HG02970 (cell line): ENCODE measurements at regions not wholly inside any gene's neighbourhood (a gene's known extent, or its start where the extent isn't known, plus 50 kb on each side); places are given as distances from the start of the nearest gene placed in this dataset.

Source experiments
- ATAC-seq: cut with Tn5 transposase; IDR thresholded peaks from one replicate; pipeline ENCODE4 v1.9.1; 2021; ENCODE audit warnings: mild to moderate bottlenecking, moderate library complexity, moderate number of reproducible peaks; ENCODE audit not compliant: unreplicated experiment, low FRiP score

DNA sequence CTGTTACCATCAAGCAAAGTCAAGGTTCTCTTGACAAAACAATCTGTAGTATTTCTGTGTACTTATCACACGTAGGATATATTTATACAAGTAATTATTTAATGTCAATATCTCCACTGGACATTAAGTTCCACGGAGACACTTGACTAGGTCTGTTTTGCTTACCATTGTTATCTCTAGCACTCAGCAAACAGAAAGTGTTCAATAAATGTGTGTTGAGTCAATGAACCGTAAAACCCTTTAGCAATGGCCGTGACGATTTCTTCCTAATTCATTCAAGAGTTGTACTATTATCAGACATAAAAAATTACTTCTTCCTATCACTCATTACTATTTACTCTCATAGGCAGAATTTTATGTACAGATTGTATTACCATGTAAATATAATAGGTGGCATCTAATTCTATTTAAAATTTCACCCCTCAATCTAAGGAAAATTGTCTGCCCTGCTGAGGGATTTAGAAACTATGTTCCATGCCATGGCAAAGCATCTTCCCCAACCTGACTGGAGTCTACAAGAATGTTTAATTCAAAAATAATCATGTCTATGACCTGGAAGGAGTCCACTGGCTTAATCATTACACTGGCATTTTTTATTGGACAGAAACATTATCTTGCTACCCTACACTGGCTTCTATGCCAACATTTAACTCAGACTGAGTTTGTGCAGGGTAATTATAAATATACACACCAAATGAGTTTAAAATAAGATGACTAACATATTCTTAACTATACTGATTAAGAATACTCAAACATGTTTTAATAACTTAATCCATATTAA, 301.9 kb downstream of the ZEB2 start:
- no peak for ATAC-seq

DNA sequence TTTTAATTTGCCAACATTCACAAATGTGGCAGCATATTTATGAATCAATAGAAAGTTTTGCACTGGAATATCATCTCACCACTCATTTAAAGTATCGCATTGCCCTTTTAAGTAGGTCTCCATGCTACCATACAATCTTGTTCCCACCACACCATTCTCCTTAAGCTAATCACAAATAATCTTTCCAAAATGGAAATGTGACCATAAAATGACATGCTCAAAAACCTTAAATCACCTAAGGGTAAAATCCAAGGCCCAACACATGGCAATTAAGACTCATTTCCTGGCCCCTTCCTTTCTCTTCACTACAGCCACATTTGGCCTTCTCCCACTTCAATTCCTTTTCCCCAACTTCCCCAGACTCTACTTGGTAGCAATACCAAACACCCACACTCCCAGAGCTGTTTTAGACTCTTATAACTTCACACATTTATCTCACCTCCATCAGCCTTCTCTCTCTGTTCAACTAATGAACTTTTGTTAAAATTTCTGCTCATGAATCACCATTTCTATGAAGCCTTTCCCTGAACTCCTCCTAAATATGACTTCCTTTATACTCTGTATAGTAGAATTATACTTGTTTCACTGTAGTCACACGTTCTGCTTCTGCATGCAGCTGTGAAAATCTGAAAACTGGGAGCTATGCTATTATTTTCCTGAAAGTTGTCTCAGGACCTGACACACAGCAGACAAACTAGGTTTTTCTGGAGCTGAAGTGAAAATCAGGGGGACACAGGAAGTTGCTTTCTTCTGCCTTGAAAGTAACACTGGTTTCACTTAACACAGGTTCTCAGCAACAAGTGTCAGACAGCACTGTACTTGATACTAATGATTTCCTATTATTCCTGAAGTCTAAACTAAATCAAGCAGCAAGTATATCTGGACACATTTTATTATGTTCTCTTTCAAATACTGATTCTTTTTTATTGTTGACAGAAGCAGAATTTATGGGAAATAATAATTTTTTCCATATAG, 303.9 kb downstream of the ZEB2 start:
- no peak for ATAC-seq

DNA sequence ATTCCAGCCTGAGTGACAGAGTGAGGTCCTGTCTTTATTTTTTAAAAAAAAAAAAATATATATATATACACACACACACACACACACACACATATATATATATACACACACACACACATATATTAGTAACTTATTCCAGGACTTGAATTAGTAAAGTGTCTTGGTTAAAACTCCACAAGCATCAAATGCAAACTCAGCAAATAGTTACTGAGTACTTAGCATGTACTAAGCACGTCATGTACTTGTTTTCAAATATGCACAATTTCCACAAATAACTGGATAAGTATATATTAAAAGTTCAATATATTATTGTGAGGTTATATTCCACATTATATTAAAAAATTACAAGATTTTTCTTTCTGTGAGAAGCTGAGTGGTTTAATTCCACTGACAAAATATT, 304.7 kb downstream of the ZEB2 start:
- ATAC-seq, result no peak

DNA sequence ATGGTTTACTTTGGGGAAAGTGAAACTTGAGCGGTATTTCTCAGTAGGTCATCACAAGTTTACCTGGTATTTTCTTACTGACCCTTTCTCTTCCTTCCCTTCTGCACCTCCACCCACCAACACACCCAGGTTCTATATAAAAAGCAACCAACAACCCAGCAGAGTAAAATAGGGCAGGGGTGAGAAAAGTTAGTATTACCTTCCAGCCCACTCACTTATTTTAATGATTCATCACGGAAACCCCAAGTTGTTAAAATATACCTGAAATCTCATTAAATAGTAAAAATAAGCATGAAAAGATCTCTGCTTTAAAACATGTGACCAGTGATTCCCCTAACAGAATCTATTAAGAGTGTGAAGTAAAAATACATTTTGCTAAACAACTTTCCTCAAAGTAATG, 306.1 kb downstream of the ZEB2 start:
- peak; percentile 72 for ATAC-seq

DNA sequence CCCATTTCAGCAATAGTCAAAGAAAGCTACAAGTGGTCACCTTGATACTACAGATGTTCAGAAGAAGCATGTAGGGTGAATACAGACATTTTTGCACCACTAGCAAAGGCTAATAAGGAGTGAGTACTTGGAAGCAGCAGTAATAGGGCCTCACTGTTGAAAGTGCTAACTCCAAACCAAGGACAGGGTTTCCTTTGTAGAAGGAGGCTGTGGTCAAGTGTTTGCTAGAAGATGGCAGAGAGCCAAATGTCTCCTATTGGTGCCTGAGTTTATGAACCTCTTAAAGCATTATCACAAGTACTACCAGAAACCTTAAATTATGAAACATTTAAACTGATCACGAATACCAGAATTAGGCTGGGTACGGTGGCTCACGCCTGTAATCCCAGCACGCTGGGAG, 308.1 kb downstream of the ZEB2 start:
- ATAC-seq, result no peak

DNA sequence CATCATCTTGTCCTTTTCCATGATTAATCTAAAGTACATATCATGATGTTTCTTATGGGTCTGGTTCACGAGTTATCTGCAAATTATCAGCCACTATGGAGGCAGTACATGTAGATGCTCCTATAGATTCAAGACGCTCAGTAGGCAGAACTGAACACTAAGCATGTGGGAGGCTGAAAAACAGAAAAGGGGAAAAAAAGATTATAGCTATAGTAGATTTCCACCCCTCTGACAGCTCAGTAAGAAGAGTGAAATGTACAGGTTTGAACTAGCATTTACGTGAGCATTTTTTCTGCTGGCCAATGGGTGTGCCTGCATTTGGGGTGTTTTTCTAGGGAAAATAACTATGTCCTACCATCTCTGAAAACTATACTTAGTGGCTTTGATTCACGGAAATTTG, 308.9 kb downstream of the ZEB2 start:
- ATAC-seq, result no peak

DNA sequence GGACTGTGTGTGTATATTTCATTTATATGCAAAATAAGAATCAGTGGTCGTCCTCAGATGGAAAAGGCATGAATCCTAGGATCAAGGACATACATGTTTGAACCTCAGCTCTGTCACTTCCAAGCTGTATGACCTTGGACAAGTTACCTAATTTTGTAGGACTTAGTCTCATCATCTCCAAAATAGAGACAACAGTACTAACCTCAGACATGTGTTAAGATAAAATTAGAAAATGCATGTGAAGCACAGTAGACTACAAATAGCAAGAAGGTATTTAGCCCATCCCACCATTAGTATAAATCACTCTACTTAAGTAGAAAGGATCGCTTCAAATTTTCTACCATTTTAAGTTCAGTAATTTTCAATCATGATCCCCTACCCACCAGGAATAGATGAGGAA, 309.8 kb downstream of the ZEB2 start:
- ATAC-seq, result no peak

DNA sequence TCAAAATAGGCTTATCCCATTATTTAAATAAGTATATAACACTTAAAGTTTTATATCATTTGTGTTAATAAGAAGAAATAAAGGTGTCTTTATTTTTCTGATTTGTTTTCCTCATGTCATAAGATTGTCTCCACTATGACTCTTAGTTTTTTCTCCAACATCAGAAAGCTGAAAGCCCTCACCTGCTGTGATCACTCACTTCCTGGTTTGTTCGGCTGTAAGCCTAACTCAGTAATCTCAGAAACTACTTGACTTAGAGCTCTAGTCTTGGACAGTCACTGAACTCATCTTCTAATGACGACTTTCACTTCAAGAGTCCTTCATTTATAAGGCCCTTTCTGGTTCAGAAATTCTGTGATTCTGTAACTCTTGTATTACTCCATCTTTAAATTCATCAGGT, 311.0 kb downstream of the ZEB2 start:
- no peak for ATAC-seq

DNA sequence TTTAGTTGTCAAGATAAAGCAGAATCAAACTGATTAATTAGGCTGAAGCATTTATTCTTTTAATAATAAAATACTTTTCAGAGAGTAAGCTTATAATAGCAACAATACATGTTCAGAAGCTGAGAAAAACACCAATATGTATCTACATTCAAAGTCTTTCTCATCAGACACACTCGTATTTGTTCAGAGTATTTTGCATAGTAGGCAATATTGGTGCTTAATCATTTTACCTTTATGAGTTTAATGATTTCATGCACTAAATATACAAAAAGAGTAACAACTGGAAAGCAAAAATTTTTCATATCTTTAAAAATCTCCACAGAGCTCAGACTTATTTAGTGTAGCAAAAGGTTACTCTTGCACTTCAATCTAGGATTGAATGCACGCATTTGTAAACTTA, 313.9 kb downstream of the ZEB2 start:
- no peak for ATAC-seq

DNA sequence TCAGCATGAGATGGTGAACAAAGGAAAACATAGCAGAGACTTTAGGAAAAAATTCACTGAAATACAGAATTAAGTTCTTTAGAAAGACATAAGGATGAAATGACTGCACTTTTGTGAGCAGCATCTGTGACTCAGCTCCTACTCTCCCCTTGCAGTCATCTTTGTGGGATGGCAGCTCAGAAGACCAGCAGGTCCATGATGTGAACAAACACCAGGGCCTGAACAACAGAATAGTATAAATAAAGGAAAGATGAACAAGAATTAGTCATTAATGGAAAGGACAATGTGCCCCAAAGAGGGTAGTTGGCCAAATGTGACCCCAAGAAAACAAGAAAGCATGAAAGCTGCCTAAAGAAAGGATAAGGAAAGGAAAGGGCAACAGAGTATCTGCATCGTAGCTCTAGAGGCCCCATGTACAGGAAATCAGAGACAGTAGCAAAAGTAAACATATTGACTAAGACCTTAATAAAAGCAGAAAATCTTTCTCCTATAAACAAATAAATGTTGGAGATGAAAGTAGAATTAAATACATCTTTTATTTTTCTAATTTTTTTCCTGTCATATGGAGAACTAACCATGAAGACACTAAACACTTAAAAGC, 318.0 kb downstream of the ZEB2 start:
- no peak for ATAC-seq

DNA sequence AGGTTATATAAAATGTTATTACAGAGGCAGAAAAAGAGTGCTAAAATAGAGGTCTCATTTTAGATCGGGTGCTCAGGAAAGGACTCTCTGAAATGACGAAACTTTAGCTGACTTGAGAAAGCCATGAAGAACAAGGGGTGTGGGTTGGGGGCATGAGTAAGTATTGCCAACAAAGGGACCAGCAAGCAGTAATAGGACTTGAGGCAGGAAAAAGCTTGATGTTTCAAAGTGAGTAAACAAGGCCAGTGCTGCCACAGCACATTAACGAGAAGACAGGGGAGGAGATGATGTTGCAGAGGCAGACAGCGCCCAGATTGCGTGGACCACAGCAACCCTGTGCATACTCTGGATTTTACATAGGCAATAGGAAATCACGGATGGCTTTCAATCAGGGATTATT, 318.8 kb downstream of the ZEB2 start:
- ATAC-seq, result no peak

DNA sequence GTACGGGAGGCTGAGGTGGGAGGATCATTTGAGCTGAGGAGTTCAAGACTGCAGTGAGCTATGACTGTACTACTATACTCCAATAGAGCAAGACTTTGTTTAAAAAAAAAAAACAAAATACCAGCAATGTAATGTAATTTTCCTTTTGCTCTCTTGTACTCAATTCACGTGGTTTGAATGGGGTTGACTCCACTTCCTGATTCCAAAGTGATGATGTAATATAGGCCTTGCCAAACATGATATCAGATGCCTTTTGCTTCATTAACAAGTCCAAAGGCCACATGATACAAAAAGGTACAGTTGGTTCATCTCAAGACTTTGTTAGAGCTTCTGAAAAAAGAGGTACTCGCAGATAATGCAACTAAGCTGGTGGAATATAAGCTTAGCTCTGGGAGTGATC, 321.8 kb downstream of the ZEB2 start:
- ATAC-seq, result no peak

DNA sequence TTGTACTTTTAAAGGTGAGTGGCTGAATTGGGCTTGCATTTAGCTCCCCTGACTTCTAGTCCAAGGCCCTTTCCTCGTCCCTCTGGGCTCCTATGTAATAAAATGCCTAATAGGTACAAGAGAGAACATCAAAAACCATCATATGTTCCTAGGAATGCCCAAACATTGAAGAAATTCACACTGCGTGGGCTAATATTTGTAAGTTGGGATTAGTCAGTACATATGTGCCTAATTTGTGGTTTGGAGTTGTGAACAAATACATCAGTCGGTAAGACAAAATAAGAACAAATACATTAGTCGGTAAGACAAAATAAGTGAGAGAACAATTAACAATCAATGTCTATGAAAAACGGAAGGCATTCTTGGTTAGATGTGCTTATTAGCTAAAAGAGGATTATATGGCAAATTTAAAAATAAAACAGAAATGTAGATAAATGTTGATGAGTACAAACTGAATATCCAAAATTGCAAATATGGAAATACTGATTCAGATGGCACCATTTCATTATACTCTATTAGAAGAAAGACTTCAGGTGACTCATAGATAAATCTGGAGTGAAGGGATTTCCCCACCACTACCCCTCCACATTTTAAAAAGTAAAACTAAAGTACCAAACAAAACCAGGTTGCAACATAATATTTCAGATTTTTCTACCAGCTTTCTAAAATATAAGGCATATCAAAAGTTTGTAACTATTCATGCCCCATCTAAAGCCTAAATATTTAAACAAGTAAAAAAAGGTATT, 325.4 kb downstream of the ZEB2 start:
- no peak for ATAC-seq

DNA sequence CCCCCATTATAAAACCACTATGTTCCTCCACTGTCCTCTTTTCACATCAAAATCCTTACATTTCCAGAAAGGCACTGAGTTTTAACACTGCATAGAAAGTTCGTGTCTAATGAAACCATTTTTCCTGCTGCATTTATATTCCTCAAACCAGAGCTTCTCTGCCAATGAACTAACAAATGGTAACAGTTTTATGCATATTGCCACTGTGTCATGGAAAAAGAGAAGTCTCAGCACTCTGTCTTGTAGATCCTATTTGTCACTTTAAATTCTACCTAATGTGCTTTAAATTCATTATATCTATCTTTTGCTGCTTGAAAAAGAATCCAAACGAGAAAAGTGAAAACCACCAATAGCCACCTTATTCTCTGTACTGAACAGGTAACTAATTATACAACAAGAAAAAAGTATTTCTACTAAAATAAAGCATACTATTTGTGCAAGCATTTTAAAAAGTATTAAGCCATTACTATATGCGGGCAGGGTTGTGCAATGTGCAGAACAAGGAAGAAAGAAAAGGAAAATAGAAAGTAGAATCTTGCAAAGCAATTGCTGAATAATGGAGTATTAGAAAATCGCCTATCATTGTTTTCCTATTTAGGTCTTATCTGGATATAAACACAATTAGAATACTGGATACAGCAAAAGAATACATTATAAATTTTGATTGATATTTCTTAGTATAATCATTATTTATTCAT, 328.9 kb downstream of the ZEB2 start:
- no peak for ATAC-seq

DNA sequence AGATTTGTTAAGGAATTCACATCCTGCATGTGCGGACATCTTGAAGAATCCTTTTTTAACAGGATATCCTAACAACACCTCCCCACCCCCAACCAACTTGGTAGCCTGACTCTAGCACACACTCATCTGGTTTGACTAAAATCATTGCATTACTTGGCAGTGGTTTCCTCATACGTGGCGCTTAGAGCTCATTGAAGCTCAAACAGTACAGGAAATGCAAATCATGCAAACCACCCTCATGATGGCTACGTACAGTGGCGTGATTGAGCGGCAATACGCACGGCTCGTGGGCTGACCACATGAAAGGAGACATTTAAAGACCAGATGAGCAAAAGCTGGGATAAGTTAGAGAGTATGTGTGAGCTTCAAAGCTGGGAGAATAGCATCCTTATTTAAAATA, 336.2 kb downstream of the ZEB2 start:
- peak; percentile 99 for ATAC-seq

DNA sequence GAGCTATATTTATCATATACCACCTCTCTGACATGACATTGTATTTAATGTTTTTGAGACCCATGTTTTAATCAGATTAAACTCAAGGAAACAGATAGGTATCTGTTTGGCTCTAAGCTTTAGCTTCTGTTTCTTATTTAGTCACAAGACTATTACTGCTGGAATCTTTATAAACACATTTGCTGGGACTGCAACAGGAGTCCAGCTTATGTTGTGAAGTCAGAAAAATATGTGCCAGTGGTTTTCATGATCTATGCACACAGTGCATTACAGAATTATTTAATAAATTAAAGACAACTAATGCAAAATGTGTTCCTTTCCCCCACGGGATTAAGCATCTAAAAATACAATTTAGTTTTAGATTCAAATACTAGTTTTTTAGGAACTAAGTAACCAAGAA, 338.9 kb downstream of the ZEB2 start:
- no peak for ATAC-seq

DNA sequence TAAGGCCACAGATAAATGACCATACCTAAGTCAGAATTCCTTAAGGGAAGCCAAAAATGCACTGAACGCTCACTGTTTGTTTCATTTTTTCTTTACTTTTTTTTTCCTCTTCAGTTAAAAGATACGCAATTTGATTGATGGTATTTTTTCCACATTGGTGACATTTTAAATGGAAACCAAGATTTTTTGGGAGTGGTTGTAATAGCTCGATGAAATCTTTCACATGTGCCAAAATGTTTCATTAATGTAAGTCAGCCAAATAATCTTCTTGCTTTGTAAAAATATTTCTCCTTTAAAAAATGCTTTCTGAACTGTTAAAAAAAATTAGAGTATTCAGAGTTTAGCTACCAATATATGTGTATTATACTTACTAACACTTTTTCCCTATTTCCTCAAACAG, 339.8 kb downstream of the ZEB2 start:
- no peak for ATAC-seq

DNA sequence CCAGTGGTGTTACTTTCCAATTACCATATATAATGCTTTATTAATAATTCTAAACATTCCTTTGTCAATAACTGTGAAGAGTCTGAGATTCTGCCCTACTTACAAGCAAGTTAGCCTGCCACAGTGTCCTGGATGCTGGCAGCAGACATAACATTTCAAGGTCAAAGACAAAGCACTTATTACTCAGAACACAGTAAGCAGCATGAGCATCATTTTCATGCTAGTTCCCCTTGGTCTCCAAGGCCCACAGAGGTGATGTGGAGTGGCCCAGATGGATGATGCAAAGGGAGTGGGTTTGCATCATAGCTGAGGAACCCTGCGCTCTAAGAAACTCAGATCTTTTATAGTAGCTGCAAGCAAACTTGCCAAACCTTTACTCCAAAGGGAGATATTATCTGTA, 349.7 kb downstream of the ZEB2 start:
- ATAC-seq, result no peak

DNA sequence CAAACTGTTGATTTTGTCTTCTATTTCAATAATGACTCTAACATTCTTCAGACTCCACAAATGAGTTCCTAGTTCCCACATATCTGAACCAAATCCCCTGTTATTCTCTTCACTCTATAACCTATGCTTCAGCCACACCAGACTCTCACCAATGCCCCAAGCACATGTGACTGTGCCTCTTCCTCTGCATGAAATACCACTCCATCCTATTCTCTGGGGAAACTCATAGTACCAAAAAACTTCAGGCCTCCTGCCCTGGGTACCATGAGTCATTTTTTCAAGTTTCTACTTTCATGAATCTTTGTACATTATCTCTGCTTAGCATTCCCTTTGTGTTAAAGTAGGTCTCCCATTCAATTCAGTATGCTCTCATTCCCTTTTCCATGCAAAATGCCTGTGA, 353.2 kb downstream of the ZEB2 start:
- no peak for ATAC-seq
